ENCODE measurements at regions not wholly inside any gene's neighbourhood (a gene's known extent, or its start where the extent isn't known, plus 50 kb on each side); places are given as distances from the start of the nearest gene placed in this dataset.

DNA sequence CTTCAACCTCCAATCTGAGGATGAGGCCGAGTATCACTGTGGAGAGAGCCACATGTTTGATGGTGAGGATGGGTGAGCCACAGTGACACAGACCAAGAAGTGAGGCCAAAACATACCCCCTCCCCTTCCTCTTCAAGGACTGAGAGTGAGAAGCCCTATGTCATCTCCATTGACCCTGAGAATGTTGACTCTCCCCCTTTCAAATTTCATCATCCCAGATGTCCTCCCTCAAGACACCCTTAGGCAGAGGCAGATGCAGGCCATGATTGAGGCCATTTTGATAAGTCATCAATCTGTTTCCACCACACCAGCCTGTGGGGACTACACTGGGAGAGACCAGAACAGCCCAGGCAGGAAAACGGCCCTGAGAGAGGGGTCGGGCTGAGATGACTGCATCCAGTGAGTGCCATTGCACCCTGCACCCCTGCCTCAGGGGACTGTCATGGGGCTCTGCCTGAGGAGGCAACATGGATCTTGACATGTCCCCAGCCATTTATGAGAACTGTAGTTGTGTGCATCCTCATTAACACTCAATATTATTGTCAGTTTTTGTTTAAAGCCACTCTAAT is 84.2 kb upstream of the IGLL5 start:
- DNase-seq (no peak), ATAC-seq (no peak)
- Histone ChIP-seq H3K27me3 (ENCODE audit: low read depth) (peaks cover 22% of the 10 kb centered on the region), H3K36me3 (no peaks in the 10 kb centered on the region), H3K4me1 (no peaks in the 10 kb centered on the region), H3K9me3 (no peaks in the 10 kb centered on the region), H3K27ac (no peak overlapping the region), H3K4me3 (no peak overlapping the region)
- intact Hi-C loops (cut with DNase I): no loop called here
- TF ChIP-seq, protein P1, sequence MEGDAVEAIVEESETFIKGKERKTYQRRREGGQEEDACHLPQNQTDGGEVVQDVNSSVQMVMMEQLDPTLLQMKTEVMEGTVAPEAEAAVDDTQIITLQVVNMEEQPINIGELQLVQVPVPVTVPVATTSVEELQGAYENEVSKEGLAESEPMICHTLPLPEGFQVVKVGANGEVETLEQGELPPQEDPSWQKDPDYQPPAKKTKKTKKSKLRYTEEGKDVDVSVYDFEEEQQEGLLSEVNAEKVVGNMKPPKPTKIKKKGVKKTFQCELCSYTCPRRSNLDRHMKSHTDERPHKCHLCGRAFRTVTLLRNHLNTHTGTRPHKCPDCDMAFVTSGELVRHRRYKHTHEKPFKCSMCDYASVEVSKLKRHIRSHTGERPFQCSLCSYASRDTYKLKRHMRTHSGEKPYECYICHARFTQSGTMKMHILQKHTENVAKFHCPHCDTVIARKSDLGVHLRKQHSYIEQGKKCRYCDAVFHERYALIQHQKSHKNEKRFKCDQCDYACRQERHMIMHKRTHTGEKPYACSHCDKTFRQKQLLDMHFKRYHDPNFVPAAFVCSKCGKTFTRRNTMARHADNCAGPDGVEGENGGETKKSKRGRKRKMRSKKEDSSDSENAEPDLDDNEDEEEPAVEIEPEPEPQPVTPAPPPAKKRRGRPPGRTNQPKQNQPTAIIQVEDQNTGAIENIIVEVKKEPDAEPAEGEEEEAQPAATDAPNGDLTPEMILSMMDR (IDR thresholded peaks at IDR 0.05): no peak

DNA sequence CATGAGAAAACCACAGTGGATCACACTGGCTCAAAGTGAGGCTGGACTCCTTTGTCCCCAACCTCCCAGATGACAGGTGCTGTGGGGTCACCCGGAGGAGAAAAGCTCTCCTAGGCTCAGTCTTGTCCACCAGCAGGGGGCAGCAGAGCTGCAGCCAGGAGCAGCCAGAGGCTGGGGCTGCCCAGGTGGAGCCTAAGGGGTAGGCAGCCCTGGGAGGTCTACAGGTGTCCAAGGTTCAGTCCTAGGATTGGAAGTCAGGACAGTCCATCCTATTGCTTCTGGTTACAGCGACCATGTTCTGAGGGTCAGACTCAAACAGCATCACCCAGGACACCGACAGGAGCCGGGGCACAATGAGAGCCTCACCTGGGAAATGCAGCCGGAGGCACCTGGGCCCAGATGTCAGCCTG is 77.6 kb upstream of the IGLL5 start:
- TF ChIP-seq, protein P1 (IDR thresholded peaks at IDR 0.05): peak; percentile 86
- Histone ChIP-seq H3K27me3 (ENCODE audit: low read depth) (peaks cover 5% of the 10 kb centered on the region), H3K4me3 (no peak overlapping the region), H3K27ac (no peak overlapping the region), H3K36me3 (no peaks in the 10 kb centered on the region), H3K4me1 (no peaks in the 10 kb centered on the region), H3K9me3 (no peaks in the 10 kb centered on the region)
- intact Hi-C loops (cut with DNase I): no loop called here
- peak; percentile 68 for DNase-seq
- peak in 1 of 2 donors; percentile 86 for ATAC-seq

DNA sequence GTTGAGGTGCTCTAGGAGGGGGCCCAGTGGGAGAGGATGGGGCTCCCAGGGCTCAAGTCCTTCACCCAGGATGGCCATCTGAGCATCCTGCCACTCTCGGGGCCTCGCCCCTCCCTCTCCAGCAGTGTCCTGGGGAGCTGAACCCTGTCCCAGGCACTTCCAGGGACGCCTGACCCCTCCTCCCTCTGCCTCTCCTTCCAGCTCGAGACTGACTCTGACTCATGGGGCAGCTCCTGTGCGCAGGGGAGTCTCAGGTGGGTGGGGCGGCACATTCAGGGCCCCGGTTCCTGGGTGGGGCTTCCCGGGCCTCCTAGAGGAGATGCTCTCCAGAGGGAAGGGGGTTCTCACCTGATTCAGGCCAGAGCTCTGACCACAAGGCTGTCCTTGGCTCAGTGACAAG is 77.1 kb upstream of the IGLL5 start:
- no peak for DNase-seq
- no peaks in the 10 kb centered on the region for H3K9me3 ChIP-seq
- no peaks in the 10 kb centered on the region for H3K36me3 ChIP-seq
- intact Hi-C loops (cut with DNase I): no loop called here
- H3K4me3 ChIP-seq: no peak overlapping the region
- H3K27me3 ChIP-seq (ENCODE audit: low read depth): peaks cover under 1% of the 10 kb centered on the region
- H3K4me1 ChIP-seq: no peaks in the 10 kb centered on the region
- ATAC-seq: no peak
- TF ChIP-seq, protein P1 (IDR thresholded peaks at IDR 0.05): no peak
- H3K27ac ChIP-seq: no peak overlapping the region

DNA sequence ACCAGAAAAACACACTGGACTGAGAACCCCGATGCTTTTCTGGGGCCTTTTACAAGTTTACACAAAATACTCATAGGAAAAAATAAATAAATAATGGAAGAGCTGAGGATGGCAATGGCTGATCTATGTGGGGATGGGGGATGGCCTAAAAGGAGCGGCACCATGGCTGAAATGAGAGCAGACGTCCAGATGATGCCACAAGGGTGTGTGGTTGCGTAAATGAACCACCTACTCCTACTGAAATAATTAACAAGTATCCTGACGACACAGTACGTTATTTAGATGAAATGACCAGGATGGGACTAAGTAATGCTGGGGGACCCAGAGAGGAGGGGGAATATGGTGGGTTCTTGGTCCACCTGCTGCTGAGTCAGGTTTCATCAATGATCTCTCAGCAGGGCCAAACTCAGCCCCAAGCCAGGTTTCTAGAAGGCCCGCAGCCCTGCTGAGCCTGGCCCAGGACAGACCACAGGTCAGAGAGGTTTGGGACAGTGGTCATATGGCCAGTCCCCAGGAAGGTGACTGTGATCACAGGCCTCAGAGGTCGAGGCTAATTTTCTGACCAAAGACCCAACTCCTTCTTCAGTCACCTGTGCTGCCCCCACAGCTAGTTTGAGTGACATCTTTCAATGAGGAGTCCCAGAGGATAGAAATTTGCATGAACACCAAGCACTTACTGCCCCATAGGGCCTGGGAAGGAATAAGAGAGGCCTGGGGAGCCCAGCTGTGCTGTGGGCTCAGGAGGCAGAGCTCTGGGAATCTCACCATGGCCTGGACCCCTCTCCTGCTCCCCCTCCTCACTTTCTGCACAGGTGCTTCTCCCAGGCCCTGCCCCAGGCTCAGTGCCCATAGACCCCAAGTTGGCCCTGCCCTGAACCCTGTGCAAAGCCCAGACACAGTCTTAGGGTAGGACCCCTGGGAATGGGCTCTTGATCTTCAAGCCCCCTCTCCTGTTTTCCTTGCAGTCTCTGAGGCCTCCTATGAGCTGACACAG is 76.3 kb upstream of the IGLL5 start:
- Histone ChIP-seq H3K27ac (no peak overlapping the region), H3K9me3 (no peaks in the 10 kb centered on the region), H3K4me1 (no peaks in the 10 kb centered on the region), H3K4me3 (no peak overlapping the region), H3K36me3 (no peaks in the 10 kb centered on the region), H3K27me3 (ENCODE audit: low read depth) (no peaks in the 10 kb centered on the region)
- intact Hi-C loops (cut with DNase I): no loop called here
- DNase-seq (no peak), ATAC-seq (no peak)
- TF ChIP-seq, protein P1 (IDR thresholded peaks at IDR 0.05): no peak

DNA sequence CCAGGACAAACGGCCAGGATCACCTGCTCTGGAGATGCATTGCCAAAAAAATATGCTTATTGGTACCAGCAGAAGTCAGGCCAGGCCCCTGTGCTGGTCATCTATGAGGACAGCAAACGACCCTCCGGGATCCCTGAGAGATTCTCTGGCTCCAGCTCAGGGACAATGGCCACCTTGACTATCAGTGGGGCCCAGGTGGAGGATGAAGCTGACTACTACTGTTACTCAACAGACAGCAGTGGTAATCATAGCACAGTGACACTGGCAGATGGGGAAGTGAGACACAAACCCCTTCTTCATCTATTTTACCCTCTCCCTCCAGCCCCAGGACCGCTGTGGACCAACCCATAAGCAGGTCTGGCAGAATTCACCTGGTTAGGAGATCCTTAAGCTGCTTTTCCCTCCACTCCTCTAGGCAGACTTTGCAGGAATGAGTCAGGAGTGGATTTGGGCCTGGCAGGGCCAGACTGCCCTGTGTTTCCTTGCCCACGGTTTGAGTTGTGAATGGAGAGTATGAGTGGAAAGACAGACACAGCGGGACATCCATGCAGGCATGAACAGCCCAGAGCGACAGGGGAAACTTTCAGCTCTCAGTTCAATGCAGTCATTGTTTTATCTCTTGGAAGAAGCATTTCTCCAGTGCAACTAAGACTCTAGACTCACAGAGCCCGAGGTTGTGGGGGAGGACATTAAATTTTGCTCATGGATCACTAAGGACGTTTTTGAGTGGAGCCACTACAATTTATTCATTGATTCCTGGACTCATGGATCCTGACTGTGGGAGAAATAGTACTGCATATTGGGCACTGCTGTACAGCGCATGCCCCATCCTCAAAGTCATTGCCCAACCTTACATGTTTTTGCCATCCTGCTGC is 75.3 kb upstream of the IGLL5 start:
- H3K4me3 ChIP-seq: no peak overlapping the region
- no peaks in the 10 kb centered on the region for H3K9me3 ChIP-seq
- no peak overlapping the region for H3K27ac ChIP-seq
- H3K27me3 ChIP-seq (ENCODE audit: low read depth): peaks cover 3% of the 10 kb centered on the region
- DNase-seq: no peak
- intact Hi-C loops (cut with DNase I): no loop called here
- H3K36me3 ChIP-seq: no peaks in the 10 kb centered on the region
- no peak for ATAC-seq
- H3K4me1 ChIP-seq: no peaks in the 10 kb centered on the region
- TF ChIP-seq, protein P1 (IDR thresholded peaks at IDR 0.05): no peak
